ENCODE measurements at regions not wholly inside any gene's neighbourhood (a gene's known extent, or its start where the extent isn't known, plus 50 kb on each side); places are given as distances from the start of the nearest gene placed in this dataset.

- POLR2A ChIA-PET (ENCODE audit: partially characterized antibody): no interaction called here
Measured at GRCh38 chr9:103183701-103184171, 188.6 kb downstream of the CYLC2 start.

More at GRCh38 chr9:103183701-103184171, 188.6 kb downstream of the CYLC2 start:
- no peaks in the 10 kb centered on the region for H3K79me1 ChIP-seq (ENCODE audit: low read depth, low read length)
- no peak overlapping the region for H2BK20ac ChIP-seq (ENCODE audit: low read length)
- H4K20me1 ChIP-seq (replicated peaks in 1 of 2; ENCODE audit: control insufficient read depth in 1 of 2, insufficient read depth in 2 of 2, low read length in 2 of 2): no peaks in the 10 kb centered on the region
- no peak overlapping the region for H2BK120ac ChIP-seq (replicated peaks; ENCODE audit: low read depth, low read length)
- no peaks in the 10 kb centered on the region for H3K27me3 ChIP-seq (replicated peaks in 1 of 4; ENCODE audit: control insufficient read depth in 3 of 4, extremely low read depth in 1 of 4, insufficient read depth in 3 of 4, low read length in 3 of 4)
- H3K56ac ChIP-seq (replicated peaks; ENCODE audit: insufficient read length, low read depth, low read length): no peak overlapping the region
- no peak overlapping the region for H2BK5ac ChIP-seq (ENCODE audit: low read depth, low read length)
- no peaks in the 10 kb centered on the region for H3K36me3 ChIP-seq (ENCODE audit: control insufficient read depth in 2 of 4, insufficient read depth in 4 of 4, low read length in 3 of 4)
- no peak overlapping the region for H4K8ac ChIP-seq (ENCODE audit: extremely low read depth, insufficient read depth, low read length)
- H3K9ac ChIP-seq (replicated peaks in 1 of 4; ENCODE audit: extremely low read depth in 1 of 4, low read depth in 3 of 4, low read length in 3 of 4): no peak overlapping the region
- DNase-seq (ENCODE audit: low read depth in 1 of 2, low spot score in 2 of 2) (no peak), FAIRE-seq (no peak)
- CTCF ChIA-PET (ENCODE audit: partially characterized antibody): no interaction called here
- H3K27ac ChIP-seq (ENCODE audit: low read depth, low read length): no peak overlapping the region
- H3K18ac ChIP-seq (ENCODE audit: extremely low read depth, low read length): no peak overlapping the region
- H3K4me3 ChIP-seq (ENCODE audit: extremely low read depth in 1 of 4, insufficient read depth in 2 of 4, low read depth in 3 of 4, low read length in 4 of 4): no peak overlapping the region
- H3K23ac ChIP-seq (ENCODE audit: insufficient read length): no peak overlapping the region
- H3K23me2 ChIP-seq (ENCODE audit: low read depth, low read length): no peaks in the 10 kb centered on the region
- no peaks in the 10 kb centered on the region for H3K79me2 ChIP-seq (ENCODE audit: control insufficient read depth in 1 of 2, insufficient read depth in 2 of 2, low read length in 2 of 2)
- H2BK12ac ChIP-seq (ENCODE audit: low read depth, low read length): no peak overlapping the region
- 89% methylated on average over 6 of the region's 6 CpGs; no CpG with 5 or more reads in 1 of the 2 experiments for WGBS, 2 experiments (ENCODE audit: extremely low coverage in 1 of 2, insufficient coverage in 1 of 2, insufficient read length in 1 of 2, insufficient replicate concordance in 2 of 2, low coverage in 1 of 2, low lambda C conversion rate in 2 of 2, missing lambda C conversion rate in 1 of 2)
- no peak overlapping the region for H2AFZ ChIP-seq (ENCODE audit: low read length)
- H2AK5ac ChIP-seq (ENCODE audit: low read depth, low read length): no peak overlapping the region
- H3K14ac ChIP-seq (ENCODE audit: insufficient read length): no peak overlapping the region
- no peak overlapping the region for H3K4ac ChIP-seq (replicated peaks; ENCODE audit: insufficient read length, low read depth, low read length)
- no peaks in the 10 kb centered on the region for H3K4me1 ChIP-seq (replicated peaks in 1 of 4; ENCODE audit: control insufficient read depth in 3 of 4, insufficient read depth in 4 of 4, low read length in 3 of 4)
- H2BK15ac ChIP-seq (ENCODE audit: low read length): no peak overlapping the region
- H4K5ac ChIP-seq (ENCODE audit: insufficient read length, low read depth, low read length): no peak overlapping the region
- no peak for TF ChIP-seq SUZ12 (IDR thresholded peaks at IDR 0.05; ENCODE audit: low read length)
- TF ChIP-seq ZNF274 (IDR thresholded peaks at IDR 0.05; ENCODE audit: borderline replicate concordance, extremely low read depth, low read length): no peak
- no peak for TF ChIP-seq SAP30 (IDR thresholded peaks at IDR 0.05; ENCODE audit: insufficient read depth, insufficient replicate concordance, low read length)
- no peak for TF ChIP-seq SRF (IDR thresholded peaks at IDR 0.05; ENCODE audit: low read depth, low read length)
- no peak for TF ChIP-seq CTBP2 (IDR thresholded peaks at IDR 0.05; ENCODE audit: borderline replicate concordance, insufficient read depth, insufficient read length, low read length)
- peaks cover 0 to 8% of the 10 kb centered on the region in 2 experiments; a peak in 2 of 4 replicates for H3K9me3 ChIP-seq (ENCODE audit: insufficient read depth in 2 of 2, low read depth in 1 of 2, low read length in 1 of 2)
- H4K91ac ChIP-seq (replicated peaks; ENCODE audit: insufficient read length, low read length): no peak overlapping the region
- no peak overlapping the region for H3K4me2 ChIP-seq (ENCODE audit: insufficient read depth in 1 of 2, low read depth in 2 of 2, low read length in 2 of 2)
